MV-4-11 (cell line): ENCODE measurements at regions not wholly inside any gene's neighbourhood (a gene's known extent, or its start where the extent isn't known, plus 50 kb on each side); places are given as distances from the start of the nearest gene placed in this dataset.

Experiments
- DNase-seq: peaks from one replicate; lab custom pipeline; 2025; lab: John Stamatoyannopoulos, UW

- DNase-seq = no peak
Observed at GRCh38 chr5:82699737-82700136, 377.5 kb downstream of the TMEM167A start.

GRCh38 chr5:82698026-82698425, 379.2 kb downstream of the TMEM167A start:
- peak; percentile 15 for DNase-seq

- no peak for DNase-seq
Observed at GRCh38 chr5:82694711-82695285, 382.4 kb downstream of the TMEM167A start.

- DNase-seq = no peak
Observed at GRCh38 chr5:82692826-82693225, 384.4 kb downstream of the TMEM167A start.

GRCh38 chr5:82684659-82685058, 392.5 kb downstream of the TMEM167A start:
- peak; percentile 6 for DNase-seq

- DNase-seq = no peak
Observed at GRCh38 chr5:82684165-82684564, 393.0 kb downstream of the TMEM167A start.

- no peak for DNase-seq
Observed at GRCh38 chr5:82679660-82680059, 397.5 kb downstream of the TMEM167A start.

- DNase-seq = peak; percentile 67
Observed at GRCh38 chr5:82676661-82677060, 398.5 kb upstream of the RPS23 start.

- peak; percentile 80 for DNase-seq
Observed at GRCh38 chr5:82674671-82675070, 396.5 kb upstream of the RPS23 start.

- DNase-seq = no peak
Observed at GRCh38 chr5:82673057-82673809, 395.1 kb upstream of the RPS23 start.

GRCh38 chr5:82670692-82671091, 392.5 kb upstream of the RPS23 start:
- DNase-seq = no peak

- DNase-seq = no peak
Observed at GRCh38 chr5:82669720-82670119, 391.6 kb upstream of the RPS23 start.

- DNase-seq = no peak
Observed at GRCh38 chr5:82666312-82666711, 388.2 kb upstream of the RPS23 start.

GRCh38 chr5:82664732-82665131, 386.6 kb upstream of the RPS23 start:
- no peak for DNase-seq

- no peak for DNase-seq
Observed at GRCh38 chr5:82663225-82663624, 385.1 kb upstream of the RPS23 start.

- DNase-seq = no peak
Observed at GRCh38 chr5:82662340-82662739, 384.2 kb upstream of the RPS23 start.

GRCh38 chr5:82661933-82662332, 383.8 kb upstream of the RPS23 start:
- DNase-seq = no peak

GRCh38 chr5:82661462-82661861, 383.3 kb upstream of the RPS23 start:
- DNase-seq = no peak

GRCh38 chr5:82659115-82659514, 381.0 kb upstream of the RPS23 start:
- DNase-seq = no peak

GRCh38 chr5:82657033-82657699, 379.0 kb upstream of the RPS23 start:
- DNase-seq = no peak

- DNase-seq = no peak
Observed at GRCh38 chr5:82656341-82656761, 378.2 kb upstream of the RPS23 start.

GRCh38 chr5:82655078-82655477, 376.9 kb upstream of the RPS23 start:
- no peak for DNase-seq

GRCh38 chr5:82649943-82650342, 371.8 kb upstream of the RPS23 start:
- no peak for DNase-seq
